GM08714 (cell line): ENCODE measurements at regions not wholly inside any gene's neighbourhood (a gene's known extent, or its start where the extent isn't known, plus 50 kb on each side); places are given as distances from the start of the nearest gene placed in this dataset.
"Not testable (repeated sequence)": the region's sequence is repeated elsewhere in the genome, so short reads cannot be mapped to it uniquely, and the experiment has no call there.

Source experiments
- H3K4me3 ChIP-seq: fragments of 200-500 bp; sonication (Bioruptor generic); 2 replicates; pipeline ENCODE4 v1.5.1; 2014; ENCODE audit warnings: mild to moderate bottlenecking, low read length, inconsistent platforms
- ZNF274 ChIP-seq: IDR thresholded peaks from 2 replicates; pipeline ENCODE4 v1.6.1; 2012; ENCODE audit warnings: mild to moderate bottlenecking, low read depth, low read length

DNA sequence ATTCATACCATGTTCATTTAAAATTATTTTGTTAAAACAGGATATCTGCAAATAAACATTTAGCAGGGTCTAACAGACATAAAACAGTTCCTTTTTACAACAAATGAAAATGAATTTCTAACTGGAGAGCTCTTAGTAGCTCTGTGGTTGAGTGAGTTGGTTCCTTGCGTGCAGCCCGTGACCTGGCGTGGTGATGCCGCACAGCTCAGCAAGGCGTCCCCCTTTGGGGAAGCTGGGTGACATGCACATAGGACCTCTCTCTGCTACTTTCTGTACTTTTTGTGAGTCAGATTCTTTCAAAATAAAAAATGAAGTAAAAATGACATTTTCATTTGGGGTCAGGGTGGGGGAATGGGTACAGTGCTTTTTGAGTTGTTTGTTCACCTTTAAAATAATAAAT, 75.9 kb downstream of the NPIPB11 start:
- H3K4me3 ChIP-seq: not testable (repeated sequence)

DNA sequence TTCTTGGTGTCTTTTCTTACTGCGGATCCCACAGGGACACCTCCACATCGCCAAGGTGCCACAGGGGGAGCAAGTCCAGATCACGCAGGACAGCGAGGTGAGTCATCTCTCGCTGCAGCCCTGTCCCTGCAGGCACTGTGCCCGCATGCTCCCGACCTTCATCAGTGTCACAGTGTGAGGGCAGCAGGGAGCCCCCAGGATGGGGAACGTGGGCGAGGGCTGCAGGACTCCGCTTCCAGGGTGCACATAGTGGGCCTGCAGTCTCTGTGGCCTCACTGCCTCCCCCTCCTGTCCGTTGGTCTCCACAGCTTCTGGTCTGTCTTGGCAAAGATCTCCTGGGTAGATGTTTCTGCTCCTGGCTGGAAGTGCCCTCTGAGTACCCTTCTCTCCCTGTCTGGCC, 78.0 kb downstream of the NPIPB11 start:
- not testable (repeated sequence) for H3K4me3 ChIP-seq

DNA sequence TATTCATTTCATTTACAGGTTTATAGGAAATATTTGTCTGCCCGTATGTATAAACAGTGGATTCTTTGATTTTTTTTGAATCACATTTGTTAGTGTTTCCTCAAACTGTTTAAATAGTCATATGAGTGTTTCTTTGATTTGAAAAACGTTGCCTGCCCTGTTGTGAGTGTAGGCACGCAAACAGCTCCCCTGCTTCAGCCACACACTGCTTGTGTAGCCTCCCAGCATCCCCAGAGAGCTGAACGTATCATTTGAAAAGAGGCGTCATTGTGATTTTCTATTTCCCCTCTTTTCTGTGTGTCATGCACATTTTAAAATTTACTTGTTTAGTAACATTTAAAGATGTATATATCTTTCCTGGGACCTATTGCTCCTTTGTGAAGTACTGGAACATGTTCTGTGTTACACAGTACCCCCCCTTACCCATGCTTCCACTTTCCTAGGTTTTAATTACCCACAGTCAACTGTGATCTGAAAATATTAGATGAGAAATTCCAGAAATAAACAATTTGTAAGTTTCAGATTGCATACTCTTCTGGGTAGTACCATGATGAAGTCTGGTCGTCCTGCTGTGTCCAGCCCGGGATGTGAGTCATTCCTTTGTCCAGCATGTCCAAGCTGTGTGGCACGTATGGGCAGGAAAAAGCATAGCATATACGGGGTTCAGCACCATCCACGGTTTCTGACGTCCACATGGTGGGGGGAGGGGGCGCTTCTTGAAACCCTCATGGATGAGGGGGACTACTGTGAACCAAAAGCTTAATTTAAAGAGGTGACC, 78.7 kb downstream of the NPIPB11 start:
- not testable (repeated sequence) for H3K4me3 ChIP-seq

- not testable (repeated sequence) for H3K4me3 ChIP-seq
Measured at GRCh38 chr16:29326164-29327125, 80.1 kb downstream of the NPIPB11 start.

GRCh38 chr16:29323725-29324124, 82.8 kb downstream of the NPIPB11 start:
- not testable (repeated sequence) for H3K4me3 ChIP-seq

GRCh38 chr16:29321585-29321984, 84.9 kb downstream of the NPIPB11 start:
- TF ChIP-seq ZNF274: no peak
- no peak overlapping the region for H3K4me3 ChIP-seq

GRCh38 chr16:29321000-29321393, 85.5 kb downstream of the NPIPB11 start:
- TF ChIP-seq ZNF274: no peak
- H3K4me3 ChIP-seq: no peak overlapping the region

- TF ChIP-seq ZNF274: no peak
- H3K4me3 ChIP-seq: no peak overlapping the region
Measured at GRCh38 chr16:29320274-29320999, 86.1 kb downstream of the NPIPB11 start.

DNA sequence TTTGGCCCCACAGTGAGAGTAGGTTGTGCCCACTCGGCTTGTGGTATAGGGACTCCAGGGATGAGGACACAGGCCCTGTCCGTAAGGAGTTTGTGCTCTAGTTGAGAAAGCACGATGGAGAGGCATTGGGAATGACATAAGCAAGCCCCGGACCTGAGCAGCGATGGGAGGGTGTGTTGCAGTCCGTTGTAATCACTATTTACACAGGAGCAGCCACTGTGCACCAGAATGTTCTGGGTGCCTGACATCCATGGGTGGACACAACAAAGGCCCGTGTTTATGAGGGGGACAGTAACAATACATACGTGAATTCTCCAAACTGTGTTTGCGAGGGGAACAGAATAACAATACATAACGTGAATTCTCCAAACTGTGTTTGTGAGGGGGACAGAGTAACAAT, 86.8 kb downstream of the NPIPB11 start:
- no peak for TF ChIP-seq ZNF274
- H3K4me3 ChIP-seq: no peak overlapping the region

- H3K4me3 ChIP-seq: not testable (repeated sequence)
Measured at GRCh38 chr16:29318561-29318968, 87.9 kb downstream of the NPIPB11 start.

DNA sequence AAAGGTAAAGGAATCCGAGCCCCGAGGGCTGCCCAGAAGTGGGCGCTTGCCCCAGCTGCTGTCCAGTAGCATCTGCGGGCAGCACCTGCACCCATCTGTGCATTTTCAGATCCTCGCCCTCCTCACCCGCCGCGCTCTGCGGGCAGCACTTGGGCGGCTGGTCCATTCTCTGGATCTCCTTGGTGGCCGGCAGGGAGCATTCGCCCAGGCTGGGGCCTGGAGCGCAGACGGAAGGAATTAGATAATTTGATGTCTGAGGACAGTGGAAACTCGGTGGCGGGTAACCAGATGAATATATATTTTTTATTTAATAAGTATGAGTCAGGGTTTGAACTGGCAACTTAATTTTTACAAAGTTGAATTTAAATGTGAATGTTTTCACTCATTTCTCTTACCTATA, 88.5 kb downstream of the NPIPB11 start:
- no peak for TF ChIP-seq ZNF274
- H3K4me3 ChIP-seq: no peak overlapping the region

GRCh38 chr16:29317269-29317668, 89.2 kb downstream of the NPIPB11 start:
- no peak overlapping the region for H3K4me3 ChIP-seq
- TF ChIP-seq ZNF274: no peak

GRCh38 chr16:29316761-29317183, 89.7 kb downstream of the NPIPB11 start:
- no peak overlapping the region for H3K4me3 ChIP-seq
- no peak for TF ChIP-seq ZNF274

DNA sequence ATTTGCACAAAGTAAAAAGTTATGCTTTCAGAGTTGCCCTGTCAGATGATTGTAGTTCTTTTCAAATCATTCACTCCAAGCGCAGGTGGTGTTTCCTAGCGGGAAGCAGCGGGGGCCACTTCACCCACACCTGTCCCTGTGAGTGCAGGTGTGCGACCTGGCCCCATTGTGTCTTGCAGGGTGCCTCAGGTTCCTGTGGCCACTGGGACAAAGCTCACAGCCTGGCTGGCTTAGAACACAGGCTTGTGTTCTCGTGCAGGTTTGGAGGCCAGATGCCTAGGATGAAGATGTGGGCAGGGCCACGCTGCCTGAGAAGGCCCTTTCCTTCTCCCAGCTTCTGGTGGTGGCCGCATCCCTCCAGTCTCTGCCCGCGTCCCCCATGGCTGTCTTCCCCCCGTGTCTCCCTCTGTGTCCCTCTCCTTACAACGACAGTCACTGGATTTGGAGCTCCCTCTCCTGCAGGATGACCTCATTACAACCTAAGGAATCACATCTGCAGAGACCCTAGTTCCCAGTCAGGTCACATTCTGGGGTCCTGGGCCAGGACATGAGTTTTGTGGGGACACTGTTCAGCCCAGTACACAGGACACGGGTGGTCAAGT, 90.5 kb downstream of the NPIPB11 start:
- TF ChIP-seq ZNF274: no peak

GRCh38 chr16:29315046-29315445, 91.5 kb downstream of the NPIPB11 start:
- H3K4me3 ChIP-seq: no peak overlapping the region
- no peak for TF ChIP-seq ZNF274

More for the DNA sequence above, 90.5 kb downstream of the NPIPB11 start:
- no peak overlapping the region for H3K4me3 ChIP-seq
